Bronchial epithelial cell (primary cell): ENCODE measurements at regions not wholly inside any gene's neighbourhood (a gene's known extent, or its start where the extent isn't known, plus 50 kb on each side); places are given as distances from the start of the nearest gene placed in this dataset.

Experiments
- DNase-seq: peaks from one replicate; pipeline ENCODE4 v3.0.0-alpha.2; 2010; ENCODE audit warnings: low read depth
- FAIRE-seq: peaks from 2 replicates; lab custom pipeline; 2011; peaks lifted over from hg19 to GRCh38; lab: Jason Lieb, UNC
- H3K27me3 ChIP-seq: 2 replicates; pipeline ENCODE4 v1.5.1; 2011; ENCODE audit warnings: low read length; ENCODE audit not compliant: control insufficient read depth, insufficient read depth
- H3K36me3 ChIP-seq: 2 replicates; pipeline ENCODE4 v1.5.1; 2011; ENCODE audit warnings: low read length; ENCODE audit not compliant: control insufficient read depth, insufficient read depth
- H3K4me3 ChIP-seq: 2 replicates; pipeline ENCODE4 v1.5.1; 2011; ENCODE audit warnings: mild to moderate bottlenecking, low read depth, low read length, control low read depth
- TF ChIP-seq, protein P1 (sequence below): IDR thresholded peaks from 2 replicates; pipeline ENCODE4 v1.5.1; 2011; ENCODE audit warnings: mild to moderate bottlenecking, moderate library complexity, low read length, control low read depth, inconsistent platforms; ENCODE audit not compliant: insufficient read depth, severe bottlenecking

DNA sequence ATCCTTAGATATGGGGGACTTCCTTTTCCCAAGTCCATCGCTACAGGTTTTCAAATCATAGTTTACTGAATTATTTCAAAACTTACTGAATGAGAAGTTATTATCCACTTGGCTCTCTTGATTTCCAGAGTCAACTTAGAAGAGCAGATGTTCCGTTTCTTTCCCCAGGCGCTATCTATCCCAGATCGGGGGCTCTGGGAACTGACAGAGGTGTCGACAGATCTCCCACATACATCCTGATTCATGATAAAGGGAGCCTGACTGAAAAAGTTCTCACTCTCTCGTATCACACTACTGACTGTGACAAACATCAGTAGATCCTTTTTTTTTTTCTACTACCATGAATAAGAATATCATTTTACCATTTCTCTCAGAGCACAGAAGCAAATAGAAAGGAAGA is 654.8 kb downstream of the RNF144B start:
- DNase-seq = no peak
- Histone ChIP-seq H3K36me3 (no peaks in the 10 kb centered on the region), H3K27me3 (no peaks in the 10 kb centered on the region), H3K4me3 (no peak overlapping the region)
- TF ChIP-seq, protein P1, sequence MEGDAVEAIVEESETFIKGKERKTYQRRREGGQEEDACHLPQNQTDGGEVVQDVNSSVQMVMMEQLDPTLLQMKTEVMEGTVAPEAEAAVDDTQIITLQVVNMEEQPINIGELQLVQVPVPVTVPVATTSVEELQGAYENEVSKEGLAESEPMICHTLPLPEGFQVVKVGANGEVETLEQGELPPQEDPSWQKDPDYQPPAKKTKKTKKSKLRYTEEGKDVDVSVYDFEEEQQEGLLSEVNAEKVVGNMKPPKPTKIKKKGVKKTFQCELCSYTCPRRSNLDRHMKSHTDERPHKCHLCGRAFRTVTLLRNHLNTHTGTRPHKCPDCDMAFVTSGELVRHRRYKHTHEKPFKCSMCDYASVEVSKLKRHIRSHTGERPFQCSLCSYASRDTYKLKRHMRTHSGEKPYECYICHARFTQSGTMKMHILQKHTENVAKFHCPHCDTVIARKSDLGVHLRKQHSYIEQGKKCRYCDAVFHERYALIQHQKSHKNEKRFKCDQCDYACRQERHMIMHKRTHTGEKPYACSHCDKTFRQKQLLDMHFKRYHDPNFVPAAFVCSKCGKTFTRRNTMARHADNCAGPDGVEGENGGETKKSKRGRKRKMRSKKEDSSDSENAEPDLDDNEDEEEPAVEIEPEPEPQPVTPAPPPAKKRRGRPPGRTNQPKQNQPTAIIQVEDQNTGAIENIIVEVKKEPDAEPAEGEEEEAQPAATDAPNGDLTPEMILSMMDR = no peak
- no peak for FAIRE-seq

DNA sequence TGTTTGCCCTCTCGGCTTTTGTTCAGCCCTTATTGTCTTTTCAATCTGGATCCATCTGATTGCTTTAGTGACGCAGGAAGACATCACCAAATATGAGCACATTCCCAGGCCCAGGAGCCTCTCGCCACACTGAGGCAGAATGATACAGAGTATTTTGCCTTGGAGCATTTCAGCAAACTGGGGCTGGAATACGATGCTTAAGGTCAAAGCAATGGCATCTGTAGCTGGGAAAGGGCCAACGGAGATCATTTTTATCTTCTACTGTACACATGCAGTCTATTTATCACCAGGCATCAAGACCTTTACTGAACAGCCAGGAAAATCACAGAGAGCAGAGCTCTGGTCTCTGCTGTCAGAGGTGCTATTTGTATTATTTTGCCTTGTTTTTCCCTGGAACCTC is 655.3 kb downstream of the RNF144B start:
- TF ChIP-seq, protein P1 = no peak
- Histone ChIP-seq H3K36me3 (no peaks in the 10 kb centered on the region), H3K4me3 (no peak overlapping the region), H3K27me3 (no peaks in the 10 kb centered on the region)
- DNase-seq = no peak
- FAIRE-seq = no peak

DNA sequence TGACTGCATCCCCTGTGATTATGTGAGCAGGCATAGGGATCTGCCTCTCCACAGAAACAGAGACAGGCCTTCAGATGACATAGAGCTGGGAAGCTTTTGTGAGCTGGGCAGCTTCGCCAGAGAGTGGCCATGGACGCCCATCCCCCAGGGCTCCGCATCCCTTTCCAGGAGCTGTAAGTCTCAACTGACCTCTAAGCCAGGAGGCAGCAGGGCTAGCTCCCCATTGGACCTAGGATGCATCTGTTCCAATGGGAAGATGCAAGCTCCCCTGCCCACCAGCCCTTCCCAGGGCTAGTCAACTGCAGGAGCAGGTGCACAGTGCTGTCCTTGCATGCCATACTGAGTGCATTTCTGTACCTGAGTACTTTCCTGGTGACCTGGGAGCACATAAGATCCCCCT is 663.6 kb downstream of the RNF144B start:
- Histone ChIP-seq H3K36me3 (no peaks in the 10 kb centered on the region), H3K27me3 (no peaks in the 10 kb centered on the region), H3K4me3 (no peak overlapping the region)
- FAIRE-seq (peak; percentile 55), DNase-seq (no peak)
- TF ChIP-seq, protein P1 = no peak

DNA sequence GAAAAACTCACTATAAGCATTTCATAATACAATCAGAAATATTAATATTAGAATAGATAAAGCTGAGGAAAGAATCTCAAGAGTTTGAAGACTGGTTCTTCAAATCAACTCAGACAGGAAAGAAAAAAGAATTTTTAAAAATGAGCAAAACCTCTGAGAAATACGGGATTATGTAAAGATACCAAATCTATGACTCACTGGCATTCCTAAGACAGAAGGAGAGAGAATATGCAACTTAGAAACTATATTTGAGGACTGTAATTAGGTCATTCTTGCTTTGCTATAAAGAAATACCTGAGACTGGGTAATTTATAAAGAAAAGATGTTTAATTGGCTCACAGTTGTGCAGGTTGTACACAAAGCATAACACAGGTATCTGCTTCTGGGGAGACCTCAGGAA is 665.1 kb downstream of the RNF144B start:
- peak; percentile 64 for DNase-seq
- H3K27me3 ChIP-seq = no peaks in the 10 kb centered on the region

DNA sequence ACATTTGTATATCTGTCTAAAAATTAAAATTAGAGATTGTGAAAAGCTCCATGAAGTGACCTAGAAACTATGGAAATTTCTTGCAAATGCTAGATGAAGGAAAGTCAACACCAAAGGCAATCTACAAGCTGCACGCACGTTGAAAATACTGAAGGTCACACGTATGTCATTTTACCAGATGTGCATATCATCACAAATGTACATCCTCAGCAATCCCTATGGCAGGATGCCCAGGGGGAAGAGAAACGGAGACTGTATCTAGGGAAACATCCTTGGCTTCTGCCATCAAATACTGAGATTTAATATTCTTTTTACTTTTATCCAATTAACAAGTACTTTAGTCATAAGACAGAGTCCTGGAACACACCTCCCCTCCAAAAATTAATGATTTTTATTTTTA is 672.0 kb downstream of the RNF144B start:
- H3K36me3 ChIP-seq = no peaks in the 10 kb centered on the region
- DNase-seq (no peak), FAIRE-seq (no peak)
- TF ChIP-seq, protein P1 = no peak
- H3K4me3 ChIP-seq = no peak overlapping the region
- H3K27me3 ChIP-seq = no peaks in the 10 kb centered on the region

More for the DNA sequence above, 665.1 kb downstream of the RNF144B start:
- TF ChIP-seq, protein P1 = no peak
- H3K4me3 ChIP-seq = no peak overlapping the region
- no peak for FAIRE-seq
- no peaks in the 10 kb centered on the region for H3K36me3 ChIP-seq

DNA sequence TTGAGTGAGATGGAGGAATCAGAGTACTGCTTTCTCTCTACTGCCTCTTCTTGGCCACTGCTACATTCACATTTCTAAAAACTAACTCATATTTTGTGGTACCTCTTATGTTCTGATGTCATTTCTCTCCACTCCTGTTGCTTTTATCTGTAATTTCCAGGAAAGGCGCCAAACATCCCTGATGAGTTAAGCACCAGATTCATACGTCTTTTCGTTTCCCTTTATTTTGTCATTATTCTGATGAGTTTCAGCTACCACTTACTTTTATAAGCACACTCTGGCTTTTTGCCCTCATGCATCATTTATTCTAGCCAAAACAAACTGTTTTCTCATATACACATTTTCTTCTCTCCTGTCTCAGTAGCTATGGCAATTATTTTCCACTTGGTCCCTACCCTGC is 680.0 kb downstream of the RNF144B start:
- TF ChIP-seq, protein P1 = no peak
- no peaks in the 10 kb centered on the region for H3K27me3 ChIP-seq
- DNase-seq (no peak), FAIRE-seq (peak; percentile 23)
- no peak overlapping the region for H3K4me3 ChIP-seq
- H3K36me3 ChIP-seq = no peaks in the 10 kb centered on the region
